BE2C (cell line): ENCODE measurements at regions not wholly inside any gene's neighbourhood (a gene's known extent, or its start where the extent isn't known, plus 50 kb on each side); places are given as distances from the start of the nearest gene placed in this dataset.
"Not testable (repeated sequence)": the region's sequence is repeated elsewhere in the genome, so short reads cannot be mapped to it uniquely, and the experiment has no call there.

Experiments
- DNase-seq: peaks from one replicate; pipeline ENCODE4 v3.0.0-alpha.2; 2020
- H3K27me3 ChIP-seq: fragments of 250-450 bp; sonication (Bioruptor Pico); 2 replicates; pipeline ENCODE4 v1.5.1; 2020; ENCODE audit warnings: mild to moderate bottlenecking
- H3K36me3 ChIP-seq: fragments of 250-450 bp; sonication (Bioruptor Pico); 2 replicates; pipeline ENCODE4 v1.5.1; 2020; ENCODE audit warnings: mild to moderate bottlenecking
- H3K4me1 ChIP-seq: fragments of 250-450 bp; sonication (Bioruptor Pico); 2 replicates; pipeline ENCODE4 v1.5.1; 2020
- H3K4me3 ChIP-seq: 2 replicates; pipeline ENCODE4 v1.5.1; 2011; ENCODE audit warnings: low read depth, low read length
- H3K9me3 ChIP-seq: fragments of 250-450 bp; sonication (Bioruptor Pico); 2 replicates; pipeline ENCODE4 v1.5.1; 2020
- CTCF ChIP-seq: IDR thresholded peaks from 2 replicates; pipeline ENCODE4 v1.5.1; 2012; ENCODE audit warnings: mild to moderate bottlenecking, low read depth, low read length

- no peak for DNase-seq
- no peak for TF ChIP-seq CTCF
- Histone ChIP-seq H3K9me3 (no peaks in the 10 kb centered on the region), H3K4me3 (no peak overlapping the region), H3K27me3 (no peaks in the 10 kb centered on the region), H3K4me1 (peaks cover 10% of the 10 kb centered on the region), H3K36me3 (no peaks in the 10 kb centered on the region)
Observed at GRCh38 chr5:92629574-92629973, 951.4 kb downstream of the NR2F1-AS1 start.

- TF ChIP-seq CTCF, result no peak
- Histone ChIP-seq H3K4me1 (peaks cover 5% of the 10 kb centered on the region), H3K36me3 (no peaks in the 10 kb centered on the region), H3K9me3 (no peaks in the 10 kb centered on the region), H3K4me3 (no peak overlapping the region), H3K27me3 (no peaks in the 10 kb centered on the region)
- no peak for DNase-seq
Observed at GRCh38 chr5:92629000-92629399, 952.0 kb downstream of the NR2F1-AS1 start.

- no peak for DNase-seq
- H3K9me3 ChIP-seq, result no peaks in the 10 kb centered on the region
Observed at GRCh38 chr5:92627186-92627585, 953.8 kb downstream of the NR2F1-AS1 start.

GRCh38 chr5:92616085-92616484 lies 964.9 kb downstream of the NR2F1-AS1 start:
- no peak for DNase-seq
- H3K4me3 ChIP-seq, result no peak overlapping the region

More at GRCh38 chr5:92627186-92627585, 953.8 kb downstream of the NR2F1-AS1 start:
- no peak for TF ChIP-seq CTCF
- Histone ChIP-seq H3K4me3 (no peak overlapping the region), H3K4me1 (no peaks in the 10 kb centered on the region), H3K27me3 (no peaks in the 10 kb centered on the region), H3K36me3 (no peaks in the 10 kb centered on the region)

GRCh38 chr5:92613546-92613945 lies 967.5 kb downstream of the NR2F1-AS1 start:
- Histone ChIP-seq H3K4me3 (no peak overlapping the region), H3K27me3 (no peaks in the 10 kb centered on the region), H3K36me3 (no peaks in the 10 kb centered on the region), H3K9me3 (no peaks in the 10 kb centered on the region), H3K4me1 (peaks cover 4% of the 10 kb centered on the region; the same call in 1 of the 2 replicates)
- no peak for DNase-seq
- TF ChIP-seq CTCF, result no peak

More at GRCh38 chr5:92616085-92616484, 964.9 kb downstream of the NR2F1-AS1 start:
- Histone ChIP-seq H3K4me1 (peaks cover 4% of the 10 kb centered on the region; the same call in 1 of the 2 replicates), H3K36me3 (no peaks in the 10 kb centered on the region), H3K9me3 (no peaks in the 10 kb centered on the region), H3K27me3 (no peaks in the 10 kb centered on the region)
- no peak for TF ChIP-seq CTCF

- H3K9me3 ChIP-seq, H3K4me1 ChIP-seq, H3K4me3 ChIP-seq, DNase-seq, H3K36me3 ChIP-seq, H3K27me3 ChIP-seq: not testable (repeated sequence)
Observed at GRCh38 chr5:92610435-92610834, 970.6 kb downstream of the NR2F1-AS1 start.

- H3K36me3 ChIP-seq, result no peaks in the 10 kb centered on the region
- H3K9me3 ChIP-seq, result no peaks in the 10 kb centered on the region
- H3K27me3 ChIP-seq, result no peaks in the 10 kb centered on the region
- H3K4me3 ChIP-seq, result no peak overlapping the region
- no peaks in the 10 kb centered on the region for H3K4me1 ChIP-seq
- DNase-seq, result no peak
- no peak for TF ChIP-seq CTCF
Observed at GRCh38 chr5:92605591-92605990, 975.4 kb downstream of the NR2F1-AS1 start.
